ENCODE measurements at regions not wholly inside any gene's neighbourhood (a gene's known extent, or its start where the extent isn't known, plus 50 kb on each side); places are given as distances from the start of the nearest gene placed in this dataset.
A peak's percentile ranks its signal among the peaks of the same experiment; 100 is the strongest.

DNA sequence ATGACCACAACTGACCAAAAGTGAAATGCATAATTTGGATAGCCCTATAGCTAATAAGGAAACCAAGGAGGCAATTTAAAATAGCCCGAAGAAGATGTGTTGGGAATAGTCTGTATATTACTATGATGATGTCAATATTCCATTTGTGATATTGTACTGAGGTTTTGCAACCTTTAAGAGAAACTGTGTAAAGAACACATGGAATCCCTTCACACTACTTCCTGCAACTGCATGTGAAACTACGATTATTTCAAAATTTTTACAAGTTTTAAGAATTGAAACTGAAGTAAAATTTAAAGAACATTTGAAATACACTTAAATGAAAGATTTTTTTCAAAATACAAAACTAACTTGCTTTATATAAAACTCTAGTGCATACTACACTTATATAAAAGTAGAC, 504.3 kb upstream of the ID2 start:
- H3K27ac Mint-ChIP-seq = peak overlapping the region; percentile 99 to 100 (median 100)
- Histone ChIP-seq H3K9ac (ENCODE audit: insufficient read depth, low read length, poor library complexity, severe bottlenecking) (peak overlapping the region; percentile 84), H2AFZ (ENCODE audit: insufficient read depth, low read depth, low read length, poor library complexity, severe bottlenecking) (no peak overlapping the region), H3K9me3 (replicated peaks in 1 of 2; ENCODE audit: control insufficient read depth in 1 of 2, insufficient read depth in 1 of 2, low read length in 2 of 2) (no peaks in the 10 kb centered on the region), H3K27me3 (ENCODE audit: control insufficient read depth in 2 of 2, insufficient read depth in 2 of 2, low read length in 2 of 2) (no peaks in the 10 kb centered on the region), H3K27ac (ENCODE audit: low read depth in 1 of 2, low read length in 2 of 2) (peak overlapping the region in 1 of 2 donors; percentile 99), H4K20me1 (ENCODE audit: insufficient read depth, low read length) (no peaks in the 10 kb centered on the region), H3K36me3 (replicated peaks in 1 of 2; ENCODE audit: control insufficient read depth in 1 of 2, insufficient read depth in 2 of 2, low read length in 2 of 2) (no peaks in the 10 kb centered on the region), H3K79me2 (ENCODE audit: insufficient read depth, low read length) (no peaks in the 10 kb centered on the region), H3K4me2 (replicated peaks; ENCODE audit: extremely low read depth, low read length, poor library complexity, severe bottlenecking) (peak overlapping the region; percentile 69), H3K4me1 (ENCODE audit: control insufficient read depth in 1 of 2, insufficient read depth in 2 of 2, low read length in 2 of 2) (peaks cover 33 to 51% of the 10 kb centered on the region in 2 donors), H3K4me3 (replicated peaks in 1 of 3; ENCODE audit: low read depth in 2 of 3, low read length in 3 of 3) (peak overlapping the region in 1 of 3 experiments; percentile 70)
- peak overlapping the region in 1 of 2 donors; percentile 81 for H3K4me3 Mint-ChIP-seq
- WGBS (ENCODE audit: insufficient coverage) = no CpG with 5 or more reads among the region's 2 CpGs
- peaks cover 54% of the 10 kb centered on the region for H3K4me1 Mint-ChIP-seq
- H3K36me3 Mint-ChIP-seq = peaks cover 3 to 5% of the 10 kb centered on the region in 2 donors
- TF ChIP-seq, protein P1, sequence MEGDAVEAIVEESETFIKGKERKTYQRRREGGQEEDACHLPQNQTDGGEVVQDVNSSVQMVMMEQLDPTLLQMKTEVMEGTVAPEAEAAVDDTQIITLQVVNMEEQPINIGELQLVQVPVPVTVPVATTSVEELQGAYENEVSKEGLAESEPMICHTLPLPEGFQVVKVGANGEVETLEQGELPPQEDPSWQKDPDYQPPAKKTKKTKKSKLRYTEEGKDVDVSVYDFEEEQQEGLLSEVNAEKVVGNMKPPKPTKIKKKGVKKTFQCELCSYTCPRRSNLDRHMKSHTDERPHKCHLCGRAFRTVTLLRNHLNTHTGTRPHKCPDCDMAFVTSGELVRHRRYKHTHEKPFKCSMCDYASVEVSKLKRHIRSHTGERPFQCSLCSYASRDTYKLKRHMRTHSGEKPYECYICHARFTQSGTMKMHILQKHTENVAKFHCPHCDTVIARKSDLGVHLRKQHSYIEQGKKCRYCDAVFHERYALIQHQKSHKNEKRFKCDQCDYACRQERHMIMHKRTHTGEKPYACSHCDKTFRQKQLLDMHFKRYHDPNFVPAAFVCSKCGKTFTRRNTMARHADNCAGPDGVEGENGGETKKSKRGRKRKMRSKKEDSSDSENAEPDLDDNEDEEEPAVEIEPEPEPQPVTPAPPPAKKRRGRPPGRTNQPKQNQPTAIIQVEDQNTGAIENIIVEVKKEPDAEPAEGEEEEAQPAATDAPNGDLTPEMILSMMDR (IDR thresholded peaks at IDR 0.05) = no peak
- DNase-seq = peak in 2 of 3 donors; percentile 61 to 64
- peaks cover 0 to 10% (median 8%) of the 10 kb centered on the region in 7 donors for H3K9me3 Mint-ChIP-seq
- intact Hi-C loops (cut with micrococcal nuclease) = loop anchor here (5.0 to 10.0 kb wide), 4 partner anchors 55 to 507 kb away; partner anchors contain the start of gene ID2 (in 1 of the 2)
- peaks cover 0 to 3% (median 1%) of the 10 kb centered on the region in 3 donors for H3K27me3 Mint-ChIP-seq (ENCODE audit: low read depth in 3 of 3)

DNA sequence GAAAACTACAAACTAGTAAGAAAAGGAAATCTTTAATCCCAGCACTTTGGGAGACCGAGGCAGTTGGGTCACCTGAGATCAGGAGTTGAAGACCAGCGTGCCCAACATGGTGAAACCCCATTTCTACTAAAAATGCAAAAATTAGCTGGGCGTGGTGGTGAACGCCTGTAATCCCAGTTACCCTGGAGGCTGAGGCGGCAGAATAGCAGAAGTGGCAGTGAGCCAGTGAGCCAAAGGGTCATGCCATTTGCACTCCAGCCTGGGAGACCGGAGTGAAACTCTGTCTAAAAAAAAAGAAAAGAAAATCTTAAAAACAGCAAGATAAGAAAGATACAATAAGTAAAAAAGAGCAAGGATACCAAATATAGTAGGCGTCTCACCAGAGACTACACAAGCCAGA, 502.9 kb upstream of the ID2 start:
- Histone ChIP-seq H3K79me2 (ENCODE audit: insufficient read depth, low read length) (no peaks in the 10 kb centered on the region), H3K4me2 (replicated peaks; ENCODE audit: extremely low read depth, low read length, poor library complexity, severe bottlenecking) (peak overlapping the region; percentile 22), H3K9ac (ENCODE audit: insufficient read depth, low read length, poor library complexity, severe bottlenecking) (no peak overlapping the region), H3K4me3 (replicated peaks in 1 of 3; ENCODE audit: low read depth in 2 of 3, low read length in 3 of 3) (no peak overlapping the region), H3K27me3 (ENCODE audit: control insufficient read depth in 2 of 2, insufficient read depth in 2 of 2, low read length in 2 of 2) (no peaks in the 10 kb centered on the region), H3K27ac (ENCODE audit: low read depth in 1 of 2, low read length in 2 of 2) (peak overlapping the region in 1 of 2 donors; percentile 99), H4K20me1 (ENCODE audit: insufficient read depth, low read length) (no peaks in the 10 kb centered on the region), H2AFZ (ENCODE audit: insufficient read depth, low read depth, low read length, poor library complexity, severe bottlenecking) (no peak overlapping the region), H3K9me3 (replicated peaks in 1 of 2; ENCODE audit: control insufficient read depth in 1 of 2, insufficient read depth in 1 of 2, low read length in 2 of 2) (no peaks in the 10 kb centered on the region), H3K36me3 (replicated peaks in 1 of 2; ENCODE audit: control insufficient read depth in 1 of 2, insufficient read depth in 2 of 2, low read length in 2 of 2) (no peaks in the 10 kb centered on the region), H3K4me1 (ENCODE audit: control insufficient read depth in 1 of 2, insufficient read depth in 2 of 2, low read length in 2 of 2) (peaks cover 33 to 50% of the 10 kb centered on the region in 2 donors)
- 74% methylated on average over 3 of the region's 7 CpGs for WGBS (ENCODE audit: insufficient coverage)
- DNase-seq = peak in 2 of 3 donors; percentile 49 to 60
- peak overlapping the region in 1 of 2 donors; percentile 41 for H3K4me3 Mint-ChIP-seq
- peaks cover 3 to 10% (median 8%) of the 10 kb centered on the region in 7 donors for H3K9me3 Mint-ChIP-seq
- peak overlapping the region in 6 of 7 donors; percentile 77 to 100 (median 96) for H3K27ac Mint-ChIP-seq
- TF ChIP-seq, protein P1 (IDR thresholded peaks at IDR 0.05) = no peak
- H3K36me3 Mint-ChIP-seq = peaks cover 0 to 1% of the 10 kb centered on the region in 2 donors
- peaks cover 50% of the 10 kb centered on the region for H3K4me1 Mint-ChIP-seq
- intact Hi-C loops (cut with micrococcal nuclease) = loop anchor here (5.0 to 10.0 kb wide), 4 partner anchors 53 to 506 kb away; partner anchors contain the start of gene ID2 (in 1 of the 2)
- peaks cover 0 to 3% (median 1%) of the 10 kb centered on the region in 3 donors for H3K27me3 Mint-ChIP-seq (ENCODE audit: low read depth in 3 of 3)

Measured in CD14-positive monocyte (primary cell).